HG03108 (cell line): ENCODE measurements at regions not wholly inside any gene's neighbourhood (a gene's known extent, or its start where the extent isn't known, plus 50 kb on each side); places are given as distances from the start of the nearest gene placed in this dataset.

Experiments used
- ATAC-seq: cut with Tn5 transposase; IDR thresholded peaks from one replicate; pipeline ENCODE4 v1.9.1; 2021; ENCODE audit warnings: moderate library complexity; ENCODE audit not compliant: unreplicated experiment

GRCh38 chr15:95210436-95210981 lies 979.1 kb downstream of the MCTP2 start:
- no peak for ATAC-seq

GRCh38 chr15:95215017-95215416 lies 983.7 kb downstream of the MCTP2 start:
- ATAC-seq = no peak

- no peak for ATAC-seq
Observed at GRCh38 chr15:95226835-95227234, 995.5 kb downstream of the MCTP2 start.

- no peak for ATAC-seq
Observed at GRCh38 chr15:95227235-95227634, 995.9 kb downstream of the MCTP2 start.

- no peak for ATAC-seq
Observed at GRCh38 chr15:95228856-95229555, 997.6 kb downstream of the MCTP2 start.

GRCh38 chr15:95235033-95235432 lies 1003.7 kb downstream of the MCTP2 start:
- ATAC-seq = no peak

- ATAC-seq = no peak
Observed at GRCh38 chr15:95247071-95247984, 1016.0 kb downstream of the MCTP2 start.

- ATAC-seq = no peak
Observed at GRCh38 chr15:95249524-95249923, 1018.2 kb downstream of the MCTP2 start.

GRCh38 chr15:95252404-95252803 lies 1021.0 kb downstream of the MCTP2 start:
- ATAC-seq = no peak

- no peak for ATAC-seq
Observed at GRCh38 chr15:95254263-95254662, 1022.9 kb downstream of the MCTP2 start.

- no peak for ATAC-seq
Observed at GRCh38 chr15:95259513-95259912, 1028.2 kb downstream of the MCTP2 start.

GRCh38 chr15:95259965-95260364 lies 1028.6 kb downstream of the MCTP2 start:
- ATAC-seq = no peak

GRCh38 chr15:95260856-95261255 lies 1029.5 kb downstream of the MCTP2 start:
- no peak for ATAC-seq

GRCh38 chr15:95261546-95261945 lies 1030.2 kb downstream of the MCTP2 start:
- ATAC-seq = no peak

- ATAC-seq = no peak
Observed at GRCh38 chr15:95261968-95262367, 1030.6 kb downstream of the MCTP2 start.

GRCh38 chr15:95262866-95263564 lies 1031.7 kb downstream of the MCTP2 start:
- no peak for ATAC-seq

- ATAC-seq = no peak
Observed at GRCh38 chr15:95263751-95264150, 1032.4 kb downstream of the MCTP2 start.

- ATAC-seq = no peak
Observed at GRCh38 chr15:95265419-95265997, 1034.1 kb downstream of the MCTP2 start.

GRCh38 chr15:95266451-95267061 lies 1035.2 kb downstream of the MCTP2 start:
- no peak for ATAC-seq

GRCh38 chr15:95267481-95267880 lies 1036.1 kb downstream of the MCTP2 start:
- no peak for ATAC-seq
